Mucosa of descending colon (tissue), 3 donors: ENCODE measurements at regions not wholly inside any gene's neighbourhood (a gene's known extent, or its start where the extent isn't known, plus 50 kb on each side); places are given as distances from the start of the nearest gene placed in this dataset.
A peak's percentile ranks its signal among the peaks of the same experiment; 100 is the strongest.

Experiments used
- ATAC-seq: fragments of 200-7000 bp; cut with Tn5 transposase; one replicate; pipeline ENCODE4 v1.9.1; 2020; ENCODE audit warnings: mild to moderate bottlenecking, moderate library complexity
- DNase-seq, 3 donors: peaks; one replicate each; pipeline ENCODE4 v3.0.0-alpha.2; 2020
- H3K36me3 ChIP-seq: fragments of 200-600 bp; one replicate; pipeline ENCODE4 v1.8.0; 2021; ENCODE audit warnings: low read depth, mild to moderate bottlenecking
- H3K4me1 ChIP-seq: fragments of 200-600 bp; one replicate; pipeline ENCODE4 v1.8.0; 2021; ENCODE audit warnings: low read depth, mild to moderate bottlenecking
- H3K4me3 ChIP-seq: fragments of 200-600 bp; one replicate; pipeline ENCODE4 v1.8.0; 2021; ENCODE audit warnings: mild to moderate bottlenecking
- H3K9me3 ChIP-seq: fragments of 200-600 bp; one replicate; pipeline ENCODE4 v1.8.0; 2021; ENCODE audit warnings: mild to moderate bottlenecking
- CTCF ChIP-seq: fragments of 200-600 bp; IDR thresholded peaks from one replicate; pipeline ENCODE4 v1.8.0; 2022; ENCODE audit warnings: antibody characterized with exemption, mild to moderate bottlenecking
- intact Hi-C, 2 donors: fragments of 100-400 bp; cut with DNase I in 1 of 2; cut with micrococcal nuclease in 1 of 2; formaldehyde crosslinking; loops; one replicate each; pipeline versions ENCODE4 v1.11.0 to v1.11.1; 2022; cut with DNase I, micrococcal nuclease
- donor health status: DM: no; HTN: no; CAD: no; lungs with moderate emphysema.
- donor health status: DM: no; HTN: no; CAD: no.
- donor health status: DM: no; HTN: yes; CAD: no.

- intact Hi-C loops: loop anchor here in 1 of 2 donors (5.0 to 10.0 kb wide), 2 partner anchors 54 to 442 kb away; no protein-coding TSS in a partner anchor
- no peaks in the 10 kb centered on the region for H3K36me3 ChIP-seq
- H3K4me1 ChIP-seq: peaks cover 5% of the 10 kb centered on the region
- no peaks in the 10 kb centered on the region for H3K9me3 ChIP-seq
- peak; percentile 59 for TF ChIP-seq CTCF
- peak; percentile 61 to 79 (median 70) for DNase-seq
- H3K4me3 ChIP-seq: no peak overlapping the region
- peak; percentile 92 for ATAC-seq
These were observed 60.8 kb upstream of the MAP3K4 start for GRCh38 chr6:160930547-160931377.

GRCh38 chr6:160931378-160932310 lies 59.9 kb upstream of the MAP3K4 start:
- DNase-seq (no peak), ATAC-seq (no peak)
- H3K9me3 ChIP-seq: no peaks in the 10 kb centered on the region
- H3K4me1 ChIP-seq: peaks cover 5% of the 10 kb centered on the region
- H3K4me3 ChIP-seq: no peak overlapping the region
- no peaks in the 10 kb centered on the region for H3K36me3 ChIP-seq
- intact Hi-C loops: loop anchor here in 1 of 2 donors (5.0 to 10.0 kb wide), 2 partner anchors 53 to 441 kb away; no protein-coding TSS in a partner anchor
- no peak for TF ChIP-seq CTCF

- intact Hi-C loops: loop anchor here in 1 of 2 donors (5.0 to 10.0 kb wide), 2 partner anchors 52 to 439 kb away; no protein-coding TSS in a partner anchor
- H3K9me3 ChIP-seq: no peaks in the 10 kb centered on the region
- ATAC-seq (no peak), DNase-seq (no peak)
- TF ChIP-seq CTCF: no peak
- no peak overlapping the region for H3K4me3 ChIP-seq
- no peaks in the 10 kb centered on the region for H3K36me3 ChIP-seq
- H3K4me1 ChIP-seq: peaks cover 5% of the 10 kb centered on the region
These were observed 58.3 kb upstream of the MAP3K4 start for GRCh38 chr6:160933256-160933655.

GRCh38 chr6:160934157-160934556 lies 57.4 kb upstream of the MAP3K4 start:
- DNase-seq (no peak), ATAC-seq (no peak)
- intact Hi-C loops: loop anchor here in 1 of 2 donors (5.0 to 10.0 kb wide), 2 partner anchors 51 to 438 kb away; no protein-coding TSS in a partner anchor
- no peak overlapping the region for H3K4me3 ChIP-seq
- no peak for TF ChIP-seq CTCF
- H3K36me3 ChIP-seq: no peaks in the 10 kb centered on the region
- H3K4me1 ChIP-seq: peaks cover 5% of the 10 kb centered on the region
- no peaks in the 10 kb centered on the region for H3K9me3 ChIP-seq

- H3K4me1 ChIP-seq: no peaks in the 10 kb centered on the region
- DNase-seq: no peak
- H3K4me3 ChIP-seq: no peak overlapping the region
- no peaks in the 10 kb centered on the region for H3K9me3 ChIP-seq
- TF ChIP-seq CTCF: no peak
- intact Hi-C loops: no loop called here
- no peaks in the 10 kb centered on the region for H3K36me3 ChIP-seq
- no peak for ATAC-seq
These were observed 51.4 kb upstream of the MAP3K4 start for GRCh38 chr6:160940197-160940596.
